ENCODE measurements at regions not wholly inside any gene's neighbourhood (a gene's known extent, or its start where the extent isn't known, plus 50 kb on each side); places are given as distances from the start of the nearest gene placed in this dataset.
A peak's percentile ranks its signal among the peaks of the same experiment; 100 is the strongest.

DNA sequence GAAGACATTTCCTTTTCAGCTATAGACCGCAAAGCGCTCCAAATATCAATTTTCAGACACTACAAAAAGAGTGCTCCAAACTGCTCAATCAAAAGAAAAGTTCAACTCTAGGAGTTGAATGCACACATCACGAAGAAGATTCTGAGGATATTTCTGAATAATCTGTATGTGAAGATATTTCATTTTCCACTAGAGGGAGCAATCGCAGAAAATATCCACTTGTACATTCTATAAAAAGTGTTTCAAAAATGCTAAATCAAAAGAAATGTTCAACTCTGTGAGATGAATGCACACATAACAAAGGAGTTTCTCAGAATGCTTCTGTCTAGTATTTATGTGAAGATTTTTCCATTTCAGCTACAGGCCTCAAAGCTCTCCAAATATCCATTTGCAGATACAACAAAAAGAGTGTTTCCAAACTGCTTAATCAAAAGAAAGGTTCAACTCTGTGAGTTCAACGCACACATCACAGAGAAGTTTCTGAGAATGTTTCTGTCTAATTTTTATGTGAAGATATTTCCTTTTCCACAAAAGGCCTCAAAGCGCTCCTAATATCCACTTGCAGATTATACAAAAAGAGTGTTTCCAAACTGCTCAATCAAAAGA is 643.8 kb upstream of the ALG10B start:
- FAIRE-seq (no peak), ATAC-seq (no peak), DNase-seq (ENCODE audit: low read depth, low spot score) (no peak)
- in situ Hi-C loops (cut with MboI) (no loop called here), intact Hi-C loops (cut with micrococcal nuclease; ENCODE audit: unreplicated experiment) (no loop called here)
- no peaks in the 10 kb centered on the region for H3K9me3 ChIP-seq (replicated peaks; ENCODE audit: control insufficient read depth, insufficient read depth, low read length)
- RAD21 ChIA-PET (ENCODE audit: unreplicated experiment): no interaction called here
- no peaks in the 10 kb centered on the region for H3K36me3 ChIP-seq (ENCODE audit: control insufficient read depth in 2 of 2, insufficient read depth in 2 of 2, low read length in 1 of 2)
- no peak overlapping the region for H3K27ac ChIP-seq (ENCODE audit: control insufficient read depth, insufficient read depth)
- no peaks in the 10 kb centered on the region for H3K79me2 ChIP-seq (ENCODE audit: control insufficient read depth, insufficient read depth, low read length)
- H3K9ac ChIP-seq (ENCODE audit: control insufficient read depth, insufficient read depth, low read length): no peak overlapping the region
- POLR2A ChIA-PET: no interaction called here
- no peaks in the 10 kb centered on the region for H3K4me1 ChIP-seq (ENCODE audit: control insufficient read depth, insufficient read depth, low read length)
- no peak for TF ChIP-seq SMAD5 (IDR thresholded peaks at IDR 0.05; ENCODE audit: low read depth)
- TF ChIP-seq SUZ12 (IDR thresholded peaks at IDR 0.05; ENCODE audit: unreplicated experiment): no peak
- no peak for TF ChIP-seq RBBP5 (conservative IDR thresholded peaks at IDR 0.05)
- TF ChIP-seq, protein P1, sequence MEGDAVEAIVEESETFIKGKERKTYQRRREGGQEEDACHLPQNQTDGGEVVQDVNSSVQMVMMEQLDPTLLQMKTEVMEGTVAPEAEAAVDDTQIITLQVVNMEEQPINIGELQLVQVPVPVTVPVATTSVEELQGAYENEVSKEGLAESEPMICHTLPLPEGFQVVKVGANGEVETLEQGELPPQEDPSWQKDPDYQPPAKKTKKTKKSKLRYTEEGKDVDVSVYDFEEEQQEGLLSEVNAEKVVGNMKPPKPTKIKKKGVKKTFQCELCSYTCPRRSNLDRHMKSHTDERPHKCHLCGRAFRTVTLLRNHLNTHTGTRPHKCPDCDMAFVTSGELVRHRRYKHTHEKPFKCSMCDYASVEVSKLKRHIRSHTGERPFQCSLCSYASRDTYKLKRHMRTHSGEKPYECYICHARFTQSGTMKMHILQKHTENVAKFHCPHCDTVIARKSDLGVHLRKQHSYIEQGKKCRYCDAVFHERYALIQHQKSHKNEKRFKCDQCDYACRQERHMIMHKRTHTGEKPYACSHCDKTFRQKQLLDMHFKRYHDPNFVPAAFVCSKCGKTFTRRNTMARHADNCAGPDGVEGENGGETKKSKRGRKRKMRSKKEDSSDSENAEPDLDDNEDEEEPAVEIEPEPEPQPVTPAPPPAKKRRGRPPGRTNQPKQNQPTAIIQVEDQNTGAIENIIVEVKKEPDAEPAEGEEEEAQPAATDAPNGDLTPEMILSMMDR (IDR thresholded peaks at IDR 0.05 in 2 of 3, conservative IDR thresholded peaks at IDR 0.05 in 1 of 3; ENCODE audit: control insufficient read depth in 2 of 3, extremely low read depth in 1 of 3, insufficient read depth in 1 of 3, low read depth in 3 of 3, low read length in 3 of 3): 0 out of 6 replicates have a peak, but pooled peaks of 1 of the 3 experiments have one; percentile 0
- CTCF ChIA-PET: interaction anchor here (1.4 kb wide), 1 partner anchor 470 kb away, joined by 3 read pairs; no protein-coding TSS in a partner anchor
- H3K4me3 ChIP-seq: no peak overlapping the region
- H3K27me3 ChIP-seq (replicated peaks in 1 of 2; ENCODE audit: control insufficient read depth in 2 of 2, insufficient read depth in 2 of 2, low read length in 1 of 2): no peaks in the 10 kb centered on the region
- no peaks in the 10 kb centered on the region for H4K20me1 ChIP-seq (ENCODE audit: control insufficient read depth, insufficient read depth)
- no TSS peak for BruUV-seq (replicated peaks)
- WGBS (ENCODE audit: insufficient coverage, insufficient replicate concordance, low lambda C conversion rate, missing lambda C conversion rate): 58% methylated on average over 6 of the region's 6 CpGs
- SMC1A ChIA-PET (ENCODE audit: uncharacterized antibody, unreplicated experiment): no interaction called here
- H3K4me2 ChIP-seq (ENCODE audit: control insufficient read depth, insufficient read depth): no peak overlapping the region
- no peak overlapping the region for H2AFZ ChIP-seq (ENCODE audit: control insufficient read depth, low read depth, low read length)

- Histone ChIP-seq H3K36me3 (ENCODE audit: control insufficient read depth in 2 of 2, insufficient read depth in 2 of 2, low read length in 1 of 2) (no peaks in the 10 kb centered on the region), H4K20me1 (ENCODE audit: control insufficient read depth, insufficient read depth) (no peaks in the 10 kb centered on the region), H3K79me2 (ENCODE audit: control insufficient read depth, insufficient read depth, low read length) (no peaks in the 10 kb centered on the region), H3K9me3 (replicated peaks; ENCODE audit: control insufficient read depth, insufficient read depth, low read length) (no peaks in the 10 kb centered on the region), H2AFZ (ENCODE audit: control insufficient read depth, low read depth, low read length) (no peak overlapping the region), H3K4me1 (ENCODE audit: control insufficient read depth, insufficient read depth, low read length) (no peaks in the 10 kb centered on the region), H3K4me3 (no peak overlapping the region), H3K27me3 (replicated peaks in 1 of 2; ENCODE audit: control insufficient read depth in 2 of 2, insufficient read depth in 2 of 2, low read length in 1 of 2) (no peaks in the 10 kb centered on the region), H3K27ac (ENCODE audit: control insufficient read depth, insufficient read depth) (no peak overlapping the region), H3K9ac (ENCODE audit: control insufficient read depth, insufficient read depth, low read length) (no peak overlapping the region), H3K4me2 (ENCODE audit: control insufficient read depth, insufficient read depth) (no peak overlapping the region)
- CTCF ChIA-PET: no interaction called here
- DNase-seq (ENCODE audit: low read depth, low spot score): no peak
- no peak for ATAC-seq
- RAD21 ChIA-PET (ENCODE audit: unreplicated experiment): no interaction called here
- BruUV-seq (replicated peaks): no TSS peak
- 25% methylated on average over 5 of the region's 5 CpGs for WGBS (ENCODE audit: insufficient coverage, insufficient replicate concordance, low lambda C conversion rate, missing lambda C conversion rate)
- SMC1A ChIA-PET (ENCODE audit: uncharacterized antibody, unreplicated experiment): no interaction called here
- intact Hi-C loops (cut with micrococcal nuclease; ENCODE audit: unreplicated experiment): no loop called here
- TF ChIP-seq TCF3 (IDR thresholded peaks at IDR 0.05; ENCODE audit: borderline replicate concordance, insufficient read depth, low read depth, low read length): no peak
- TF ChIP-seq, protein P2, sequence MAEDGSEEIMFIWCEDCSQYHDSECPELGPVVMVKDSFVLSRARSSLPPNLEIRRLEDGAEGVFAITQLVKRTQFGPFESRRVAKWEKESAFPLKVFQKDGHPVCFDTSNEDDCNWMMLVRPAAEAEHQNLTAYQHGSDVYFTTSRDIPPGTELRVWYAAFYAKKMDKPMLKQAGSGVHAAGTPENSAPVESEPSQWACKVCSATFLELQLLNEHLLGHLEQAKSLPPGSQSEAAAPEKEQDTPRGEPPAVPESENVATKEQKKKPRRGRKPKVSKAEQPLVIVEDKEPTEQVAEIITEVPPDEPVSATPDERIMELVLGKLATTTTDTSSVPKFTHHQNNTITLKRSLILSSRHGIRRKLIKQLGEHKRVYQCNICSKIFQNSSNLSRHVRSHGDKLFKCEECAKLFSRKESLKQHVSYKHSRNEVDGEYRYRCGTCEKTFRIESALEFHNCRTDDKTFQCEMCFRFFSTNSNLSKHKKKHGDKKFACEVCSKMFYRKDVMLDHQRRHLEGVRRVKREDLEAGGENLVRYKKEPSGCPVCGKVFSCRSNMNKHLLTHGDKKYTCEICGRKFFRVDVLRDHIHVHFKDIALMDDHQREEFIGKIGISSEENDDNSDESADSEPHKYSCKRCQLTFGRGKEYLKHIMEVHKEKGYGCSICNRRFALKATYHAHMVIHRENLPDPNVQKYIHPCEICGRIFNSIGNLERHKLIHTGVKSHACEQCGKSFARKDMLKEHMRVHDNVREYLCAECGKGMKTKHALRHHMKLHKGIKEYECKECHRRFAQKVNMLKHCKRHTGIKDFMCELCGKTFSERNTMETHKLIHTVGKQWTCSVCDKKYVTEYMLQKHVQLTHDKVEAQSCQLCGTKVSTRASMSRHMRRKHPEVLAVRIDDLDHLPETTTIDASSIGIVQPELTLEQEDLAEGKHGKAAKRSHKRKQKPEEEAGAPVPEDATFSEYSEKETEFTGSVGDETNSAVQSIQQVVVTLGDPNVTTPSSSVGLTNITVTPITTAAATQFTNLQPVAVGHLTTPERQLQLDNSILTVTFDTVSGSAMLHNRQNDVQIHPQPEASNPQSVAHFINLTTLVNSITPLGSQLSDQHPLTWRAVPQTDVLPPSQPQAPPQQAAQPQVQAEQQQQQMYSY (CRISPR knock-in tag; IDR thresholded peaks at IDR 0.05): no peak
- TF ChIP-seq TAF1 (IDR thresholded peaks at IDR 0.05; ENCODE audit: borderline replicate concordance, low read depth, low read length): no peak
- no peak for TF ChIP-seq ZBED1 (IDR thresholded peaks at IDR 0.05; ENCODE audit: borderline replicate concordance)
- no peak for TF ChIP-seq JUNB (IDR thresholded peaks at IDR 0.05)
- TF ChIP-seq SKIL (IDR thresholded peaks at IDR 0.05; ENCODE audit: low read depth, poor library complexity, severe bottlenecking): no peak
- in situ Hi-C loops (cut with MboI): no loop called here
- FAIRE-seq: no peak
- POLR2A ChIA-PET: no interaction called here
Observed at GRCh38 chr12:37720846-37721245, 595.7 kb upstream of the ALG10B start.

Measured in GM12878 (cell line).